DND-41 (cell line): ENCODE measurements at regions not wholly inside any gene's neighbourhood (a gene's known extent, or its start where the extent isn't known, plus 50 kb on each side); places are given as distances from the start of the nearest gene placed in this dataset.

Experiments
- EZH2 ChIP-seq: IDR thresholded peaks from 3 replicates; pipeline ENCODE4 v1.6.1; 2012; ENCODE audit warnings: borderline replicate concordance, low read depth, mild to moderate bottlenecking, moderate library complexity, low read length, inconsistent platforms; ENCODE audit not compliant: severe bottlenecking
- TF ChIP-seq, protein P1 (sequence below): IDR thresholded peaks from 2 replicates; pipeline ENCODE4 v1.5.1; 2012; ENCODE audit warnings: borderline replicate concordance, low read length, moderate library complexity, mild to moderate bottlenecking; ENCODE audit not compliant: poor library complexity, severe bottlenecking; ENCODE audit errors: extremely low read depth

DNA sequence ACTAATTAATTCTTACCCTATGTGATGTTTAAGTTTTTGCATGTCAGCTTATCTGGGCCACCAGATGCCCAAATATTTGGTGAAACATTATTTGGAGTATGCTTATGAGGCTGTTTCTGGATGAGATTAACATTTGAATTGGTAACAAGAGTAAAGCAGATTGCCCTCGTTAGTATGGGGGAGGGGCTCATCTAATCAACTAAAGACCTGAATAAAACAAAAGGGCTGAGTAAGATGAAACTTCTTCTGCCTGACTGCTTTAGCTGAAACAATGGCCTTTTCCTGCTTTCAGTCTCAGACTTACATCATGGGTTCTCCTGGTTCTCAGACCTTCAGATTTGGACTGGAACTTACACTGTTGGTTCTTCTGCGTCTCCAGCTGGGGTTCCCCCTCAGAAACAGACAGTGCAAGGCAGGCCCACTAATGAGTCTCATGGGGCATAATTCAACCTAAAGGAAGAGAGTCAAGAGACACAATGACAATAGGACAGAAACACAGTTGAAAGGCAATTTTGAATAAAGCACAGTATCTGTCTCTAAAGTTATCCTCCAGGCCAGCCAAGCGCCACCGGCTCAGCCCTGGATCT lies 288.4 kb downstream of the CAAP1 start:
- TF ChIP-seq, protein P1, sequence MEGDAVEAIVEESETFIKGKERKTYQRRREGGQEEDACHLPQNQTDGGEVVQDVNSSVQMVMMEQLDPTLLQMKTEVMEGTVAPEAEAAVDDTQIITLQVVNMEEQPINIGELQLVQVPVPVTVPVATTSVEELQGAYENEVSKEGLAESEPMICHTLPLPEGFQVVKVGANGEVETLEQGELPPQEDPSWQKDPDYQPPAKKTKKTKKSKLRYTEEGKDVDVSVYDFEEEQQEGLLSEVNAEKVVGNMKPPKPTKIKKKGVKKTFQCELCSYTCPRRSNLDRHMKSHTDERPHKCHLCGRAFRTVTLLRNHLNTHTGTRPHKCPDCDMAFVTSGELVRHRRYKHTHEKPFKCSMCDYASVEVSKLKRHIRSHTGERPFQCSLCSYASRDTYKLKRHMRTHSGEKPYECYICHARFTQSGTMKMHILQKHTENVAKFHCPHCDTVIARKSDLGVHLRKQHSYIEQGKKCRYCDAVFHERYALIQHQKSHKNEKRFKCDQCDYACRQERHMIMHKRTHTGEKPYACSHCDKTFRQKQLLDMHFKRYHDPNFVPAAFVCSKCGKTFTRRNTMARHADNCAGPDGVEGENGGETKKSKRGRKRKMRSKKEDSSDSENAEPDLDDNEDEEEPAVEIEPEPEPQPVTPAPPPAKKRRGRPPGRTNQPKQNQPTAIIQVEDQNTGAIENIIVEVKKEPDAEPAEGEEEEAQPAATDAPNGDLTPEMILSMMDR, result no peak
- TF ChIP-seq EZH2, result no peak
